H9 (cell line): ENCODE measurements at regions not wholly inside any gene's neighbourhood (a gene's known extent, or its start where the extent isn't known, plus 50 kb on each side); places are given as distances from the start of the nearest gene placed in this dataset.

Experiments
- DNase-seq: peaks from one replicate; pipeline ENCODE4 v3.0.0-alpha.2; 2017
- H2AFZ ChIP-seq: one replicate; pipeline ENCODE4 v1.6.1; 2013; ENCODE audit warnings: mild to moderate bottlenecking, low read length, control low read depth, moderate library complexity
- H2AK5ac ChIP-seq: 2 replicates; pipeline ENCODE4 v1.6.1; 2013; ENCODE audit warnings: low read length, control low read depth, mixed read lengths; ENCODE audit not compliant: insufficient read length
- H2BK120ac ChIP-seq: one replicate; pipeline ENCODE4 v1.6.1; 2013; ENCODE audit warnings: low read depth, mild to moderate bottlenecking, low read length, control low read depth, inconsistent platforms; ENCODE audit not compliant: poor library complexity, severe bottlenecking
- H2BK12ac ChIP-seq: 2 replicates; pipeline ENCODE4 v1.6.1; 2013; ENCODE audit warnings: low read length, control low read depth, mixed read lengths, low read depth; ENCODE audit not compliant: insufficient read length
- H2BK15ac ChIP-seq: 2 replicates; pipeline ENCODE4 v1.6.1; 2013; ENCODE audit warnings: low read depth, low read length, control low read depth
- H2BK20ac ChIP-seq: one replicate; pipeline ENCODE4 v1.6.1; 2013; ENCODE audit warnings: low read depth, mild to moderate bottlenecking, low read length, control low read depth, inconsistent platforms; ENCODE audit not compliant: poor library complexity, severe bottlenecking
- H2BK5ac ChIP-seq: 2 replicates; pipeline ENCODE4 v1.6.1; 2013; ENCODE audit warnings: low read length, control low read depth, mixed read lengths; ENCODE audit not compliant: insufficient read length
- H3K14ac ChIP-seq: 2 replicates; pipeline ENCODE4 v1.6.1; 2013; ENCODE audit warnings: low read length, control low read depth; ENCODE audit not compliant: insufficient read depth
- H3K18ac ChIP-seq: 2 replicates; pipeline ENCODE4 v1.6.1; 2013; ENCODE audit warnings: low read depth, mild to moderate bottlenecking, mixed read lengths, low read length, control low read depth; ENCODE audit not compliant: insufficient read length
- H3K23ac ChIP-seq: 2 replicates; pipeline ENCODE4 v1.6.1; 2013; ENCODE audit warnings: low read length, control low read depth, mixed read lengths, low read depth; ENCODE audit not compliant: insufficient read length
- H3K23me2 ChIP-seq: 2 replicates; pipeline ENCODE4 v1.6.1; 2013; ENCODE audit warnings: low read depth, mild to moderate bottlenecking, mixed read lengths, low read length, control low read depth; ENCODE audit not compliant: insufficient read length, poor library complexity, severe bottlenecking
- H3K27ac ChIP-seq: 2 replicates; pipeline ENCODE4 v1.5.1; 2013; ENCODE audit warnings: low read length, control low read depth, mixed read lengths, low read depth; ENCODE audit not compliant: insufficient read length
- H3K27me3 ChIP-seq: 2 replicates; pipeline ENCODE4 v1.6.1; 2013; ENCODE audit warnings: low read length, control low read depth, inconsistent platforms; ENCODE audit not compliant: insufficient read depth
- H3K4ac ChIP-seq: 2 replicates; pipeline ENCODE4 v1.6.1; 2013; ENCODE audit warnings: low read depth, mild to moderate bottlenecking, control low read depth, inconsistent platforms, low read length, moderate library complexity
- H3K4me1 ChIP-seq: 2 replicates; pipeline ENCODE4 v1.6.1; 2013; ENCODE audit warnings: low read length, control low read depth, inconsistent platforms; ENCODE audit not compliant: insufficient read depth
- H3K4me2 ChIP-seq: 2 replicates; pipeline ENCODE4 v1.6.1; 2013; ENCODE audit warnings: low read length, control low read depth, mixed read lengths; ENCODE audit not compliant: insufficient read length, insufficient read depth
- H3K56ac ChIP-seq: 2 replicates; pipeline ENCODE4 v1.6.1; 2013; ENCODE audit warnings: low read depth, mild to moderate bottlenecking, mixed read lengths, low read length, control low read depth; ENCODE audit not compliant: insufficient read length
- H3K79me1 ChIP-seq: 2 replicates; pipeline ENCODE4 v1.6.1; 2013; ENCODE audit warnings: low read depth, mild to moderate bottlenecking, moderate library complexity, low read length, control low read depth, inconsistent platforms; ENCODE audit not compliant: insufficient read depth, poor library complexity, severe bottlenecking
- H3K79me2 ChIP-seq: 2 replicates; pipeline ENCODE4 v1.6.1; 2013; ENCODE audit warnings: low read length, control low read depth, inconsistent platforms; ENCODE audit not compliant: insufficient read depth
- H3K9ac ChIP-seq: 2 replicates; pipeline ENCODE4 v1.6.1; 2013; ENCODE audit warnings: low read length, control low read depth, mixed read lengths; ENCODE audit not compliant: insufficient read length; ENCODE audit errors: extremely low read depth
- H3K9me3 ChIP-seq: one replicate; pipeline ENCODE4 v1.6.1; 2013; ENCODE audit warnings: low read depth, low read length, inconsistent platforms; ENCODE audit not compliant: control insufficient read depth
- H3T11ph ChIP-seq: one replicate; pipeline ENCODE4 v1.6.1; 2013; ENCODE audit warnings: mild to moderate bottlenecking, low read length, control low read depth, inconsistent platforms
- H4K20me1 ChIP-seq: one replicate; pipeline ENCODE4 v1.6.1; 2013; ENCODE audit not compliant: control insufficient read depth, insufficient read length, insufficient read depth
- H4K5ac ChIP-seq: 2 replicates; pipeline ENCODE4 v1.6.1; 2013; ENCODE audit warnings: low read depth, mild to moderate bottlenecking, mixed read lengths, low read length, control low read depth; ENCODE audit not compliant: insufficient read length
- H4K8ac ChIP-seq: replicated peaks from 2 replicates; pipeline ENCODE4 v1.6.1; 2013; ENCODE audit warnings: low read length, control low read depth, mixed read lengths, low read depth; ENCODE audit not compliant: insufficient read length
- H4K91ac ChIP-seq: 2 replicates; pipeline ENCODE4 v1.6.1; 2013; ENCODE audit warnings: low read depth, mild to moderate bottlenecking, moderate library complexity, mixed read lengths, low read length, control low read depth; ENCODE audit not compliant: insufficient read length
- H3K27ac Mint-ChIP-seq, 3 experiments: 2 replicates in 2 of 3; 3 replicates in 1 of 3; pipeline ENCODE4 v1.8.0; 2020 to 2021; ENCODE audit warnings: mixed read lengths in 3 of 3, mild to moderate bottlenecking in 1 of 3, moderate library complexity in 1 of 3
- H3K27me3 Mint-ChIP-seq: 2 replicates; pipeline ENCODE4 v1.8.0; 2021; ENCODE audit warnings: low read depth, mild to moderate bottlenecking, moderate library complexity, mixed read lengths
- H3K36me3 Mint-ChIP-seq, 3 experiments: 2 replicates in 2 of 3; 3 replicates in 1 of 3; pipeline ENCODE4 v1.8.0; 2020 to 2021; ENCODE audit warnings: low read depth in 3 of 3, mixed read lengths in 3 of 3; ENCODE audit not compliant: insufficient read depth in 1 of 3
- H3K4me1 Mint-ChIP-seq, 2 experiments: 2 replicates each; pipeline ENCODE4 v1.8.0; 2020; ENCODE audit warnings: mixed read lengths in 2 of 2
- H3K4me3 Mint-ChIP-seq, 2 experiments: 2 replicates in 1 of 2; 3 replicates in 1 of 2; pipeline ENCODE4 v1.8.0; 2020 to 2021; ENCODE audit warnings: mild to moderate bottlenecking in 2 of 2, mixed read lengths in 2 of 2, moderate library complexity in 1 of 2
- H3K9me3 Mint-ChIP-seq, 2 experiments: 2 replicates in 1 of 2; 3 replicates in 1 of 2; pipeline ENCODE4 v1.8.0; 2020; ENCODE audit warnings: mild to moderate bottlenecking in 2 of 2, mixed read lengths in 2 of 2, moderate library complexity in 1 of 2
- WGBS: extraction: QIAGEN DNeasy Blood & Tissue Kit; methylation state at CpG from one replicate; pipeline ENCODE4 v1.1.7; 2013; ENCODE audit warnings: missing lambda C conversion rate, low lambda C conversion rate, mixed read lengths; ENCODE audit not compliant: insufficient read length; ENCODE audit errors: extremely low coverage; 5-methylcytosine and 5-hydroxymethylcytosine counted together
- TF ChIP-seq, protein P1 (sequence below): fragments of 200-600 bp; sonication (generic); conservative IDR thresholded peaks from 3 replicates; pipeline ENCODE4 v1.8.0; 2021; ENCODE audit warnings: antibody characterized with exemption, mild to moderate bottlenecking

DNA sequence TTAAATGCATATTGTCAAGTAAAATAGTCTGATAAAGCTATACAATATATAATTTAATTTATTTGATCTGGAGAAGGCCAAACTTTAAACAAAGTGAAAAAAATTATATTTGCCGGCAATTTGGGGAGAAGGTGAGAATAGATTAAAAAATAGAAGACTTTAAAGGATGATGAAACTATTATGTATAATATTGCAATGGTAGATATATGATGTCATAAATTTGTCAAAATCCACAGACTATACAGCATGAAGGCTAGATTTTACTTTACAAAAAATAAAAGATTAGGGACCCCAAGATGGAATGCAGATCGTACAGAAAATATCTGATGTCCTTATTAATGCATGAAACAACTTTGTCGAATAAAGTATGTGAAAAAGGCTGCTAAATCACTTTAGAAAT lies 67.3 kb upstream of the MAL start:
- H3K4me3 Mint-ChIP-seq, result no peak overlapping the region
- Histone ChIP-seq H3K23me2 (no peaks in the 10 kb centered on the region), H3K79me1 (no peaks in the 10 kb centered on the region), H3K56ac (no peak overlapping the region), H4K91ac (no peak overlapping the region), H4K5ac (no peak overlapping the region), H3K4me2 (no peak overlapping the region), H2AK5ac (no peak overlapping the region), H2BK120ac (no peak overlapping the region), H3K4ac (no peak overlapping the region), H2BK15ac (no peak overlapping the region), H3T11ph (no peak overlapping the region), H3K14ac (no peak overlapping the region), H3K79me2 (no peaks in the 10 kb centered on the region), H3K18ac (no peak overlapping the region), H3K23ac (no peak overlapping the region), H2BK12ac (no peak overlapping the region), H3K27me3 (no peaks in the 10 kb centered on the region), H3K27ac (no peak overlapping the region), H3K9ac (no peak overlapping the region), H2AFZ (no peak overlapping the region), H4K8ac (no peak overlapping the region), H2BK5ac (no peak overlapping the region), H2BK20ac (no peak overlapping the region), H3K4me1 (no peaks in the 10 kb centered on the region), H4K20me1 (no peaks in the 10 kb centered on the region), H3K9me3 (no peaks in the 10 kb centered on the region)
- WGBS, result no CpG with 5 or more reads among the region's 3 CpGs
- no peaks in the 10 kb centered on the region for H3K36me3 Mint-ChIP-seq
- TF ChIP-seq, protein P1, sequence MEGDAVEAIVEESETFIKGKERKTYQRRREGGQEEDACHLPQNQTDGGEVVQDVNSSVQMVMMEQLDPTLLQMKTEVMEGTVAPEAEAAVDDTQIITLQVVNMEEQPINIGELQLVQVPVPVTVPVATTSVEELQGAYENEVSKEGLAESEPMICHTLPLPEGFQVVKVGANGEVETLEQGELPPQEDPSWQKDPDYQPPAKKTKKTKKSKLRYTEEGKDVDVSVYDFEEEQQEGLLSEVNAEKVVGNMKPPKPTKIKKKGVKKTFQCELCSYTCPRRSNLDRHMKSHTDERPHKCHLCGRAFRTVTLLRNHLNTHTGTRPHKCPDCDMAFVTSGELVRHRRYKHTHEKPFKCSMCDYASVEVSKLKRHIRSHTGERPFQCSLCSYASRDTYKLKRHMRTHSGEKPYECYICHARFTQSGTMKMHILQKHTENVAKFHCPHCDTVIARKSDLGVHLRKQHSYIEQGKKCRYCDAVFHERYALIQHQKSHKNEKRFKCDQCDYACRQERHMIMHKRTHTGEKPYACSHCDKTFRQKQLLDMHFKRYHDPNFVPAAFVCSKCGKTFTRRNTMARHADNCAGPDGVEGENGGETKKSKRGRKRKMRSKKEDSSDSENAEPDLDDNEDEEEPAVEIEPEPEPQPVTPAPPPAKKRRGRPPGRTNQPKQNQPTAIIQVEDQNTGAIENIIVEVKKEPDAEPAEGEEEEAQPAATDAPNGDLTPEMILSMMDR, result no peak
- H3K27me3 Mint-ChIP-seq, result peaks cover 72% of the 10 kb centered on the region
- peaks cover 0 to 10% of the 10 kb centered on the region in 2 experiments; a peak in 2 of 5 replicates for H3K9me3 Mint-ChIP-seq
- H3K4me1 Mint-ChIP-seq, result no peaks in the 10 kb centered on the region; a peak in 1 of 4 replicates
- DNase-seq, result no peak
- H3K27ac Mint-ChIP-seq, result no peak overlapping the region
